ENCODE measurements at regions not wholly inside any gene's neighbourhood (a gene's known extent, or its start where the extent isn't known, plus 50 kb on each side); places are given as distances from the start of the nearest gene placed in this dataset.

GRCh38 chr9:129398961-129399633 is 221.0 kb upstream of the IER5L start:
- no peak for TF ChIP-seq CTCF (IDR thresholded peaks at IDR 0.05; ENCODE audit: low read depth, low read length, poor library complexity, severe bottlenecking)
- TF ChIP-seq EZH2phosphoT487 (IDR thresholded peaks at IDR 0.05; ENCODE audit: borderline replicate concordance, low read length): no peak

Data from DOHH2 (cell line).